ENCODE measurements at regions not wholly inside any gene's neighbourhood (a gene's known extent, or its start where the extent isn't known, plus 50 kb on each side); places are given as distances from the start of the nearest gene placed in this dataset.
"Not testable (repeated sequence)": the region's sequence is repeated elsewhere in the genome, so short reads cannot be mapped to it uniquely, and the experiment has no call there.

GRCh38 chr2:16729335-16729734, 63.7 kb upstream of the CYRIA start:
- DNase-seq (ENCODE audit: low read depth, low spot score): no peak

DNA sequence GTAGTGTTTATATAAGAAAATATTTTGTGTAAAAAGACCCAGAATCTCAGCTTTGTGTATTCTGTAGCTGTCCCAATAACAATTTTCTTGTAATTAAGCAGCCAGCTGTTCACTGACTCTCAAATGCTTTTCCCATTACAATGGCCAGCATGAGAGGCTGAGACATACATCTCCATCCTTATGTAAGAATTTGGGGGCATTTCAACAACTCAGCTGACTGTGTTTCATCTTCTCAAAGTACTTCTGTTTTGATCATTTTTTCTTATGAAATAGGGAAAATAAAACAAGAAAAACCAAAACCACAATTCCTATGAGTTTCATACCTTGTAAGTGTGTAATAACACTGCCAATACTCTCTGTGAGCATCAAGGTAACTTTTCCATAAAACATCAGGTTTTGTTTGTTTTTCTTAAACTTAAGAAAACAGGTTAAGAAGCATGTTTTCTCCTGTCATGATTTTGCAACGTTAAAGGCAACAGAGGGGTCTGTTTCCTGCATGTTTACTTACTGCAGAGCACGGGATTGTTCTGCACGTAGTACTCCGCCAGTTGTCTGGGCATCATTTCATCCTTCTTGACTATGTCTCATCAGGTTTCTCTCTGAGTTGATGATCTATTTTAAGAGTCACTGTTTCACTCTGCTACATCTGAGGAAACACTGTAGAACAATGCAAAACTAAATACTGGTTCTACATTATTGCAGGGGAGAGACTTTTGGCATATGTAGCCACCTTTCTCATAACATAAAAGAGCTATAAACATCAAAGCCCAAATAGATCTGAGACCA, 62.9 kb upstream of the CYRIA start:
- DNase-seq (ENCODE audit: low read depth, low spot score): no peak

DNA sequence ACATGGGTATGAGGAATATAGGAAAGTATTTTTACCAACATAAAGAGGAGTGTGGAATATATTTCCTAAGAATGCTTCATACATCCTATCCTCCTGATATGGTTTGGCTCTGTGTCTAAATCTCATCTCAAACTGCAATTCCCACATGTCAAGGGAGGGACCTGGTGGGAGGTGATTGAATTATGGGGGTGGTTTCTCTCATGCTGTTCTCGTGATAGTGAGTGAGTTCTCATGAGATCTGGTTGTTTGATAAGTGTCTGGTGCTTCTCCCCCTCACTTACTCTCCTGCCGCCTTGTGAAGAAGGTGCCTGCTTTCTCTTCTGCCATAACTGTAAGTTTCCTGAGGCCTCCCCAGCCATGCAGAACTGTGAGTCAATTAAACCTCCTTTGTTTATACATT, 62.2 kb upstream of the CYRIA start:
- DNase-seq (ENCODE audit: low read depth, low spot score): not testable (repeated sequence)

GRCh38 chr2:16727256-16727655, 61.6 kb upstream of the CYRIA start:
- no peak for DNase-seq (ENCODE audit: low read depth, low spot score)

DNA sequence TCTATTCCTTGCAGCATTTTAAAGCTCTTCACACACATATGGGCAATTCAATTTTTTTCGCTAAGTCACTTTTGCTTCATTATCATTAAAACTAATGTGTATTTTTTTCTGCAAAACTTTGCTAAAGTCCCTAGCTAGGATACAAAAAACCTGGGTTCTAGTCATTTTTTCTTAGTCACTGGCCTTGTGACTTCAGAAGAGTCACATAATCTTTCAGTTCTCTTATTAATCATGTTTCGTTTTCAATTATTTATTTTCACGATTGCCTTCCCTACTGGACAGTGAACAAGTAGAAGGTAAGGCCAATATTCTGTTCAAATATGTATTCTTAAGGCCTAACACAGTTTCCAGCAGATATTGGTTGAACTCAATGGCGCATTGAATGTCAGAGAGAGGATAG, 60.9 kb upstream of the CYRIA start:
- DNase-seq (ENCODE audit: low read depth, low spot score): no peak

DNA sequence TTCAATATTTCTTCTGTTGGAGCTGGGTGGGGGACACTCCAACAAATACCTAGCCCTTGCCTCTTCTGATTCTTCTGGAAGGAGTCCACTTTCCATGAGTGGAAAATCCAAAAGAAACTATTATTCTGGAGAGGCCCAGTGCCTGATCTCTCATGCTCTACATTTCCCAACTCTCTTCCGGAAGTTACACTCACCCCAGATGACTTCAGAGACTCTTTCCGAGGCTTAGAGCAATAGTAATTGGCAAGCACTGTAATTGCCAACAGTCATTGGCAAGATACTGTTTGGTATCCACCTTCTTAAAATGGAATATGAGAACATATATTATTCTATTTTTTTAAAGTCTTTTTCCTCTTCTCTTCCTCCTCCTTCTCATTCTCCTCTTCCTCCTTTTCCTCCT, 60.5 kb upstream of the CYRIA start:
- no peak for DNase-seq (ENCODE audit: low read depth, low spot score)

DNA sequence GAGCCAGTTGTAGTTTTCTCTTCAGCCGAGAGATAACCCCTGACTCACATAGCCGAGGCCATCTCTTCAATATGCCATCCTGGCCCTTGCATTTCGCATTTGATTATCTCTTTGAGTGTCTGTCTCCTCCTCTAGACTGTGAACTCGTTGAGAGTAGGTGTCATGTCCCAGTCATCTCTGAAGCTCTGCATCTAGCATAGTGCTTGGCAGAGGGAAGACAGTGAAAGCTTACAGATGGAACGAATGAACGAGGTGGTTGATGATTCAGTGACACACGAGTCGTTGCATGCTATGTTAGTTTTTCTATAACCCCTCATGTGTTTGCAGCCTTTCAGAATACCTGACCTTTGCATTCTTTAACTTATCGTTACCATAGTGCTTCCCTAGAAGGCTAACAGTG, 59.9 kb upstream of the CYRIA start:
- DNase-seq (ENCODE audit: low read depth, low spot score): no peak

- DNase-seq (ENCODE audit: low read depth, low spot score): no peak
These were observed 57.0 kb upstream of the CYRIA start for GRCh38 chr2:16722677-16723076.

DNA sequence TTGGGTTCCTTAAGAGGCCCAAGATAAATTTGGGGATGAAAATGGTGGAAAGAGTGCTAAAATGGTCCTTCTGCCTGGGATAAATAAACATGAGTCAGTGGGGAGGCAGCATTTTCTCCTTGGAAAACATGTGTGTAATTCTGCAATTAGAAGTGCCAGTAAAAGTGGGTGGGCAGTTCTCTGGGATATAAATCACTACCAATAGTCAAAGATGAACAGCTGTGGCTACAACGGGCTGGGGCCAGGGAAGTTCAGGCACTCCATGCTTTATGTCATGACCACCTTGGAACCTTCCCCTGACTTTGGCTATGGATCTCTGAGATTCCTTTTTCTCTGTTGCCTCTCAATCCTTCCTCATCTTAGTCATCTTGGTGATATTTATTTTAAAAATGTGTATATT, 56.5 kb upstream of the CYRIA start:
- DNase-seq (ENCODE audit: low read depth, low spot score): no peak

DNA sequence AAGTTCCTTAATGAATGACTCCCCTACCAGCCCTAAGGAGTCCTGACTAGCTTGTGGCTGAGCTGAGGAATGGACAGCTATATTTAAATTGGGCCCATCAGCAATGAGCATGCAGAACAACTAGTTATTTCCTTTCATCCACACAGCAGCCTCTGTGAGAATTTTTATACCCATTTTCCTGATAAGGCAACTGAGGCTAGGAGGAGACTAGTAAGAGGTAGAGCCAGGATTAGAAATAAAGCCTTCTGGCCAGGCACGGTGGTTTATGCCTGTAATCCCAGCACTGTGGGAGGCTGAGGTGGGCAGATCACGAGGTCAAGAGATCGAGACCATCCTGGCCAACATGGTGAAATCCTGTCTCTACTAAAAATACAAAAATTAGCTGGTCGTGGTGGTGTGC, 55.9 kb upstream of the CYRIA start:
- DNase-seq (ENCODE audit: low read depth, low spot score): not testable (repeated sequence)

- not testable (repeated sequence) for DNase-seq (ENCODE audit: low read depth, low spot score)
These were observed 55.1 kb upstream of the CYRIA start for GRCh38 chr2:16720737-16721136.

DNA sequence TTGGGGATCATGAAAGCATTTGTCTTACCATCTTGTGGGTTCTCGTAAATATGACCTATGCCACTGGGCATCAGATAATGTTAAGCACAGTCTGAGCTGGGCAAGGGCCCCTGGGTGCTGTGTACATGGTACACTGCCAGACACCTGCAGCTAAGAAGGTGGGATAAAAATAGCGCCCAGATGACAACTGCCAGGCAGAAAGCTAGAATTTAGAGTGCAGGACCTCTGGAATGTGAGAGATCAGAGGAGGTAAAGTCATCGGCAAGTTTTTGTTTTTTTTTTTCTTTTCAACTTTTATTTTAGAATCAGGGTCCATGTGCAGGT, 53.8 kb upstream of the CYRIA start:
- no peak for DNase-seq (ENCODE audit: low read depth, low spot score)

- DNase-seq (ENCODE audit: low read depth, low spot score): no peak
These were observed 53.2 kb upstream of the CYRIA start for GRCh38 chr2:16718576-16719484.

DNA sequence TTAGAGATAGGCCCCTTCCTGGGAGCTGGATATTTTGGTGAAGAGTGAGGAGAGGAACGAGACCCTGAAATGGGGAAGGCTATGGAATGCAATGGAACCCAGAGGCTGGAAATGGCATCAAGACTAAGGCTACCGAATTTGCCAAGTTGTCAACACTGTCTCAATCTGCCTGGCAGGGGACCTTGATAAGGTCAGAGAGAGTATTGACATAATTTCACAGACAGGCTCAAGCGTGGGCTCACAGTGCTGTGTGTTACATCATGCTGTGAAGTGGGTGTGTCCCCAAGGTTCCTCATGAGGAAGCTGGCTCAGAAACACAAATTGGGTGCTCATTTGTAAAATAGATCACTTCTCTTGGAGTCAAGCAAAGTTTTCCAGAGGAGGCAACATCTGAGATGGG, 51.8 kb upstream of the CYRIA start:
- DNase-seq (ENCODE audit: low read depth, low spot score): no peak

DNA sequence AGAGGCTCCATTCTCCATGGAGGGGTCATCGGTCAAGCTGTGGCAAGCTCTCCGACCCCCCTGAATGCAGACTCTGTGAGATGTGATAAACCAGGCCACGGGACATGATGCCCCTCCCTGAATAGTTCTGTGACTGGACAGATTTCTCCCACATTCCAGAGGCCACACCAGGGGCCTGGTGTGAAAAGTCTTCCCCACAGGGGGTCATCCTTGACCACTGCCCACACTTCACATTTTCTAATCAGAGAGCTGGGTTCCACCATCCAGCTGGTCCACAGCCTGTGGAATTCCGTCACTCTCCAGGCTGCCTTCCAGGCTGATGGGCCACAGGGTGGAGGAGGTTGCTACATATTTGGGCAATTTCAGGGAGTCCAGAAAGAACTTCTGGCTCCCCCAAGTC, 51.3 kb upstream of the CYRIA start:
- DNase-seq (ENCODE audit: low read depth, low spot score): no peak

DNA sequence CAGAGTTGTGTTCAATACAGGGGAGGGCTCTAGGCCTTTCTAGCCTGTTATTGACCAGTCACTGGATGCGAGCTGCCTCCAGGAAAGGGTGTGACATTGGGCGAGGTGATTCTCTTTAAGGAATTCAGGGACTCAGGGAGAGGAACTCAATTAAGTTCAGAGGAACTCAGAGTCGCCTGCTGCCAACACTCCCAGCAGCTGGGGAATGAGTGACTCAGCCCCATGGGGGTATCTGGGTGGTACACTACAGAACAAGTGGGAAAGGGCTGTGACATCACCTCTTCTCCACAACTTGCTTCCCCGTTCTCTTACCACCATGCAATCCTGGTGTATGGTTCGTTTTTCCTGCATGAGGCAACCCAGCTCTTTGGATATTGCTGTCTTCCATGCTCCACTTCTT, 50.4 kb upstream of the CYRIA start:
- DNase-seq (ENCODE audit: low read depth, low spot score): no peak

Data from activated CD4-positive, CD25-positive, alpha-beta regulatory T cell treated with anti-CD3 and anti-CD28 coated beads, Interleukin-2, amount 50 U/mL, for 16 hours (primary cell).